HFFc6 (cell line): ENCODE measurements at regions not wholly inside any gene's neighbourhood (a gene's known extent, or its start where the extent isn't known, plus 50 kb on each side); places are given as distances from the start of the nearest gene placed in this dataset.

Experiments used
- DNase-seq: peaks from one replicate; pipeline ENCODE4 v3.0.0-alpha.2; 2018
- H3K27ac Mint-ChIP-seq: 2 replicates; pipeline ENCODE4 v1.8.0; 2020; ENCODE audit warnings: mild to moderate bottlenecking, mixed read lengths
- H3K27me3 Mint-ChIP-seq: 2 replicates; pipeline ENCODE4 v1.8.0; 2021; ENCODE audit warnings: mild to moderate bottlenecking, moderate library complexity, mixed read lengths; ENCODE audit not compliant: insufficient read depth
- H3K36me3 Mint-ChIP-seq: 2 replicates; pipeline ENCODE4 v1.8.0; 2021; ENCODE audit warnings: low read depth, mixed read lengths
- H3K4me1 Mint-ChIP-seq: 2 replicates; pipeline ENCODE4 v1.8.0; 2020; ENCODE audit warnings: low read depth, mixed read lengths
- H3K4me3 Mint-ChIP-seq: 2 replicates; pipeline ENCODE4 v1.8.0; 2020; ENCODE audit warnings: mild to moderate bottlenecking, moderate library complexity, mixed read lengths
- H3K9me3 Mint-ChIP-seq: 2 replicates; pipeline ENCODE4 v1.8.0; 2020; ENCODE audit warnings: mild to moderate bottlenecking, mixed read lengths
- TF ChIP-seq, protein P1 (sequence below): fragments of 200-600 bp; sonication (generic); IDR thresholded peaks from 2 replicates; pipeline ENCODE4 v1.5.0; 2021; ENCODE audit warnings: antibody characterized with exemption, mild to moderate bottlenecking

- Mint-ChIP-seq H3K36me3 (no peaks in the 10 kb centered on the region), H3K4me1 (no peaks in the 10 kb centered on the region), H3K27me3 (peaks cover 33% of the 10 kb centered on the region), H3K27ac (no peak overlapping the region), H3K4me3 (no peak overlapping the region), H3K9me3 (no peaks in the 10 kb centered on the region)
- TF ChIP-seq, protein P1, sequence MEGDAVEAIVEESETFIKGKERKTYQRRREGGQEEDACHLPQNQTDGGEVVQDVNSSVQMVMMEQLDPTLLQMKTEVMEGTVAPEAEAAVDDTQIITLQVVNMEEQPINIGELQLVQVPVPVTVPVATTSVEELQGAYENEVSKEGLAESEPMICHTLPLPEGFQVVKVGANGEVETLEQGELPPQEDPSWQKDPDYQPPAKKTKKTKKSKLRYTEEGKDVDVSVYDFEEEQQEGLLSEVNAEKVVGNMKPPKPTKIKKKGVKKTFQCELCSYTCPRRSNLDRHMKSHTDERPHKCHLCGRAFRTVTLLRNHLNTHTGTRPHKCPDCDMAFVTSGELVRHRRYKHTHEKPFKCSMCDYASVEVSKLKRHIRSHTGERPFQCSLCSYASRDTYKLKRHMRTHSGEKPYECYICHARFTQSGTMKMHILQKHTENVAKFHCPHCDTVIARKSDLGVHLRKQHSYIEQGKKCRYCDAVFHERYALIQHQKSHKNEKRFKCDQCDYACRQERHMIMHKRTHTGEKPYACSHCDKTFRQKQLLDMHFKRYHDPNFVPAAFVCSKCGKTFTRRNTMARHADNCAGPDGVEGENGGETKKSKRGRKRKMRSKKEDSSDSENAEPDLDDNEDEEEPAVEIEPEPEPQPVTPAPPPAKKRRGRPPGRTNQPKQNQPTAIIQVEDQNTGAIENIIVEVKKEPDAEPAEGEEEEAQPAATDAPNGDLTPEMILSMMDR = no peak
- no peak for DNase-seq
Observed at GRCh38 chr3:193831495-193832455, 238.8 kb downstream of the OPA1 start.

- no peak for DNase-seq
- no peak overlapping the region for H3K27ac Mint-ChIP-seq
- no peaks in the 10 kb centered on the region for H3K36me3 Mint-ChIP-seq
- H3K4me1 Mint-ChIP-seq = no peaks in the 10 kb centered on the region
- H3K4me3 Mint-ChIP-seq = no peak overlapping the region
- H3K27me3 Mint-ChIP-seq = peaks cover 23% of the 10 kb centered on the region
- H3K9me3 Mint-ChIP-seq = no peaks in the 10 kb centered on the region
- TF ChIP-seq, protein P1 = no peak
Observed at GRCh38 chr3:193832833-193833413, 239.9 kb downstream of the OPA1 start.

DNA sequence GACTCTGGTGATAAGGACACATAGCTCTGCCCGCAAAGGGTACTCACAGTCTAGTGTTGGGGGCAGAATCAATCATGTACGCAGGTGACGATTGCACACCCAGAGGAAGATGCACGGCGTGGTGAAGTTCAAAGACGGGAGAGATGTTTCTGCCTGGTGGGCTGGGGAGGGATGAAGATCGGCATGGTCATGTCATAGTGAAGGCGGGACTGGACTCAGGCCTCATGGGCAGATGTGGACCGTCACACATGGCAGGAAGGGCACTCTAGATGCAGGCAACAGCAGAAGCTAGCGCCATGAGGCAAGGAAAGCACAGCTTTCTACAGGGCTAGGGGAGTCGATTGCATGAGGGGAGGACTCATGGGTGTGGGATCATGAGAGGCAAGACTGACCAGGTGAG is 240.6 kb downstream of the OPA1 start:
- H3K36me3 Mint-ChIP-seq = no peaks in the 10 kb centered on the region
- TF ChIP-seq, protein P1 = no peak
- H3K4me1 Mint-ChIP-seq = no peaks in the 10 kb centered on the region
- DNase-seq = no peak
- no peak overlapping the region for H3K4me3 Mint-ChIP-seq
- no peaks in the 10 kb centered on the region for H3K9me3 Mint-ChIP-seq
- peaks cover 22% of the 10 kb centered on the region for H3K27me3 Mint-ChIP-seq
- no peak overlapping the region for H3K27ac Mint-ChIP-seq

- H3K36me3 Mint-ChIP-seq = no peaks in the 10 kb centered on the region
- H3K4me3 Mint-ChIP-seq = no peak overlapping the region
- H3K27me3 Mint-ChIP-seq = peaks cover 25% of the 10 kb centered on the region
- no peaks in the 10 kb centered on the region for H3K4me1 Mint-ChIP-seq
- TF ChIP-seq, protein P1 = no peak
- no peak overlapping the region for H3K27ac Mint-ChIP-seq
- no peak for DNase-seq
- no peaks in the 10 kb centered on the region for H3K9me3 Mint-ChIP-seq
Observed at GRCh38 chr3:193835414-193835813, 242.4 kb downstream of the OPA1 start.

DNA sequence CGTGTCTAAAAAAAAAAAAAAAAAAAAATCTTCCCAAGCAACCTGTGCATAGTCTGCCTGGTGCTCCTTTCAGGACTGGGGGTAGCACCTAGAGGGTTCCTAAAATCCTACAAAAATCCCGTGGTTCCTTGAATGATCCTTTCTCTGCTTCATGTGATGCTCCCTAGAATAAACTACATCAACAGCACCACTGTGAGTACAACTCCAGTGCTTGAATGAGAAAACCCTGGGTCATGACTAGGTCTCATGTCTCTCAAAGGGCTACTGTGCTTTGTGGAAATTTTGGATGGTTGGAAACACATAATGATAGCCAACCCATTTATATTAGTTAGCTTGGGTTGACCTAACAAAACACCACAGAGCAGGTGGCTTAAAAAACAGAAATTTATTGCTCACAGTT is 243.5 kb downstream of the OPA1 start:
- H3K27me3 Mint-ChIP-seq = peaks cover 25% of the 10 kb centered on the region
- no peaks in the 10 kb centered on the region for H3K9me3 Mint-ChIP-seq
- no peak overlapping the region for H3K27ac Mint-ChIP-seq
- no peaks in the 10 kb centered on the region for H3K4me1 Mint-ChIP-seq
- no peaks in the 10 kb centered on the region for H3K36me3 Mint-ChIP-seq
- TF ChIP-seq, protein P1 = no peak
- H3K4me3 Mint-ChIP-seq = no peak overlapping the region
- no peak for DNase-seq
